ENCODE measurements at regions not wholly inside any gene's neighbourhood (a gene's known extent, or its start where the extent isn't known, plus 50 kb on each side); places are given as distances from the start of the nearest gene placed in this dataset.

GRCh38 chr14:34348592-34348991, 113.4 kb downstream of the SPTSSA start:
- no peak for DNase-seq

- DNase-seq = no peak
Observed at GRCh38 chr14:34347683-34348082, 114.4 kb downstream of the SPTSSA start.

GRCh38 chr14:34345718-34346465, 116.1 kb downstream of the SPTSSA start:
- DNase-seq = no peak

- no peak for DNase-seq
Observed at GRCh38 chr14:34344318-34344717, 117.7 kb downstream of the SPTSSA start.

- DNase-seq = no peak
Observed at GRCh38 chr14:34340025-34340625, 121.9 kb downstream of the SPTSSA start.

GRCh38 chr14:34338056-34338455, 124.0 kb downstream of the SPTSSA start:
- no peak for DNase-seq

GRCh38 chr14:34336501-34336900, 125.5 kb downstream of the SPTSSA start:
- DNase-seq = no peak

- no peak for DNase-seq
Observed at GRCh38 chr14:34335968-34336367, 126.1 kb downstream of the SPTSSA start.

GRCh38 chr14:34334329-34334728, 127.7 kb downstream of the SPTSSA start:
- no peak for DNase-seq

GRCh38 chr14:34331728-34332623, 130.1 kb downstream of the SPTSSA start:
- DNase-seq = peak; percentile 63

GRCh38 chr14:34330846-34331245, 131.2 kb downstream of the SPTSSA start:
- DNase-seq = no peak

- no peak for DNase-seq
Observed at GRCh38 chr14:34329301-34329700, 132.7 kb downstream of the SPTSSA start.

- DNase-seq = no peak
Observed at GRCh38 chr14:34328178-34328577, 133.9 kb downstream of the SPTSSA start.

- no peak for DNase-seq
Observed at GRCh38 chr14:34325493-34325892, 136.5 kb downstream of the SPTSSA start.

GRCh38 chr14:34324363-34324795, 137.7 kb downstream of the SPTSSA start:
- DNase-seq = peak; percentile 28

- peak; percentile 43 for DNase-seq
Observed at GRCh38 chr14:34322940-34323418, 139.1 kb downstream of the SPTSSA start.

GRCh38 chr14:34319140-34319539, 142.9 kb downstream of the SPTSSA start:
- DNase-seq = no peak

- no peak for DNase-seq
Observed at GRCh38 chr14:34318014-34318413, 144.0 kb downstream of the SPTSSA start.

- DNase-seq = no peak
Observed at GRCh38 chr14:34310724-34311123, 151.3 kb downstream of the SPTSSA start.

GRCh38 chr14:34303811-34304210, 158.2 kb downstream of the SPTSSA start:
- no peak for DNase-seq

GRCh38 chr14:34302654-34303053, 159.4 kb downstream of the SPTSSA start:
- no peak for DNase-seq

- DNase-seq = peak; percentile 51
Observed at GRCh38 chr14:34300882-34301734, 160.9 kb downstream of the SPTSSA start.

All from NCI-H774 (cell line).